GM23338 (cell line): ENCODE measurements at regions not wholly inside any gene's neighbourhood (a gene's known extent, or its start where the extent isn't known, plus 50 kb on each side); places are given as distances from the start of the nearest gene placed in this dataset.

ENCODE experiments used
- ATAC-seq: fragments of 200-7000 bp; cut with Tn5 transposase; 3 replicates; pipeline ENCODE4 v1.9.1; 2020
- DNase-seq: peaks from one replicate; pipeline ENCODE4 v3.0.0-alpha.2; 2015; ENCODE audit warnings: low spot score
- H2AFZ ChIP-seq: fragments of 200-600 bp; sonication (generic); 2 replicates; pipeline ENCODE4 v1.8.0; 2016; ENCODE audit warnings: antibody characterized with exemption, mild to moderate bottlenecking, moderate library complexity
- H3F3A ChIP-seq: fragments of 200-600 bp; sonication (generic); replicated peaks from 2 replicates; pipeline ENCODE4 v1.8.0; 2017; ENCODE audit warnings: antibody characterized with exemption, mixed run types, low read depth
- H3K27ac ChIP-seq: fragments of 200-600 bp; sonication (generic); 2 replicates; pipeline ENCODE4 v1.6.1; 2016; ENCODE audit warnings: low read depth
- H3K27me3 ChIP-seq: fragments of 200-600 bp; sonication (generic); 2 replicates; pipeline ENCODE4 v1.8.0; 2016; ENCODE audit warnings: mild to moderate bottlenecking, mixed run types, moderate library complexity; ENCODE audit not compliant: insufficient read depth
- H3K36me3 ChIP-seq: fragments of 200-600 bp; sonication (generic); 2 replicates; pipeline ENCODE4 v1.8.0; 2016; ENCODE audit warnings: mild to moderate bottlenecking; ENCODE audit not compliant: insufficient read depth
- H3K4me1 ChIP-seq: fragments of 200-600 bp; sonication (generic); 2 replicates; pipeline ENCODE4 v1.8.0; 2016; ENCODE audit warnings: mild to moderate bottlenecking, moderate library complexity; ENCODE audit not compliant: insufficient read depth
- H3K4me2 ChIP-seq: fragments of 200-600 bp; sonication (generic); 2 replicates; pipeline ENCODE4 v1.7.1; 2017; ENCODE audit warnings: mixed run types
- H3K4me3 ChIP-seq: fragments of 200-600 bp; sonication (generic); 2 replicates; pipeline ENCODE4 v1.6.1; 2016; ENCODE audit warnings: mixed run types
- H3K79me2 ChIP-seq: fragments of 200-600 bp; sonication (generic); replicated peaks from 2 replicates; pipeline ENCODE4 v1.8.0; 2017; ENCODE audit warnings: mild to moderate bottlenecking; ENCODE audit not compliant: insufficient read depth
- H3K9me2 ChIP-seq: fragments of 200-600 bp; sonication (generic); 2 replicates; pipeline ENCODE4 v1.8.0; 2017; ENCODE audit not compliant: insufficient read depth
- H4K20me1 ChIP-seq: fragments of 200-600 bp; sonication (generic); replicated peaks from 2 replicates; pipeline ENCODE4 v1.8.0; 2017; ENCODE audit warnings: mild to moderate bottlenecking; ENCODE audit not compliant: insufficient read depth
- H3K27ac Mint-ChIP-seq: 2 replicates; pipeline ENCODE4 v1.8.0; 2020; ENCODE audit warnings: inconsistent platforms, mild to moderate bottlenecking, moderate library complexity, mixed read lengths
- H3K27me3 Mint-ChIP-seq: 3 replicates; pipeline ENCODE4 v1.8.0; 2022; ENCODE audit warnings: low read depth, mild to moderate bottlenecking, moderate library complexity, mixed read lengths, inconsistent platforms; ENCODE audit not compliant: insufficient read depth, poor library complexity
- H3K36me3 Mint-ChIP-seq: 3 replicates; pipeline ENCODE4 v1.8.0; 2021; ENCODE audit warnings: low read depth, mild to moderate bottlenecking, inconsistent platforms, moderate library complexity, mixed read lengths
- H3K4me1 Mint-ChIP-seq: 3 replicates; pipeline ENCODE4 v1.8.0; 2020; ENCODE audit warnings: mild to moderate bottlenecking, inconsistent platforms, mixed read lengths
- H3K4me3 Mint-ChIP-seq: 3 replicates; pipeline ENCODE4 v1.8.0; 2021; ENCODE audit warnings: moderate library complexity, mild to moderate bottlenecking, inconsistent platforms, mixed read lengths
- H3K9me3 Mint-ChIP-seq: 3 replicates; pipeline ENCODE4 v1.8.0; 2020; ENCODE audit warnings: moderate library complexity, mild to moderate bottlenecking, inconsistent platforms, mixed read lengths
- CREB1 ChIP-seq: fragments of 250-450 bp; sonication (Bioruptor Pico); IDR thresholded peaks from 2 replicates; pipeline ENCODE4 v1.5.0; 2020; ENCODE audit warnings: low read depth, mild to moderate bottlenecking, moderate library complexity
- CTCF ChIP-seq, 2 experiments: fragments of 200-600 bp in 1 of 2; sonication (generic) in 1 of 2; conservative IDR thresholded peaks; 2 replicates each; pipeline versions ENCODE4 v1.5.1 to v1.6.1; 2016 to 2017; ENCODE audit warnings: antibody characterized with exemption in 2 of 2, low read depth in 2 of 2, mild to moderate bottlenecking in 2 of 2, moderate library complexity in 1 of 2
- ETS1 ChIP-seq: IDR thresholded peaks from 2 replicates; pipeline ENCODE4 v1.6.1; 2016; ENCODE audit warnings: antibody characterized with exemption
- EZH2 ChIP-seq: fragments of 200-600 bp; sonication (generic); IDR thresholded peaks from one replicate; pipeline ENCODE4 v1.8.0; 2017; ENCODE audit warnings: antibody characterized with exemption, mild to moderate bottlenecking, low read depth; ENCODE audit not compliant: unreplicated experiment
- EZH2phosphoT487 ChIP-seq: fragments of 200-600 bp; sonication (generic); IDR thresholded peaks from one replicate; pipeline ENCODE4 v1.8.1; 2018; ENCODE audit warnings: antibody characterized with exemption; ENCODE audit not compliant: unreplicated experiment
- JUNB ChIP-seq: IDR thresholded peaks from one replicate; pipeline ENCODE4 v1.6.1; 2016; ENCODE audit warnings: antibody characterized with exemption; ENCODE audit not compliant: unreplicated experiment
- NANOG ChIP-seq: IDR thresholded peaks from 2 replicates; pipeline ENCODE4 v1.6.1; 2016; ENCODE audit warnings: antibody characterized with exemption, borderline replicate concordance
- POLR2AphosphoS5 ChIP-seq: IDR thresholded peaks from 2 replicates; pipeline ENCODE4 v1.6.1; 2016; ENCODE audit warnings: antibody characterized with exemption, low read depth
- REST ChIP-seq: IDR thresholded peaks from one replicate; pipeline ENCODE4 v1.6.1; 2018; ENCODE audit warnings: antibody characterized with exemption; ENCODE audit not compliant: unreplicated experiment
- STAT1 ChIP-seq: IDR thresholded peaks from one replicate; pipeline ENCODE4 v1.6.1; 2016; ENCODE audit warnings: antibody characterized with exemption; ENCODE audit not compliant: unreplicated experiment
- ZNF114 ChIP-seq: fragments of 250-450 bp; sonication (Bioruptor Pico); IDR thresholded peaks from 2 replicates; pipeline ENCODE4 v1.5.0; 2020; ENCODE audit warnings: mild to moderate bottlenecking, moderate library complexity
- ZNF331 ChIP-seq: fragments of 250-450 bp; sonication (Bioruptor Pico); IDR thresholded peaks from 2 replicates; pipeline ENCODE4 v1.5.0; 2020; ENCODE audit warnings: low read depth, mild to moderate bottlenecking, moderate library complexity
- ZNF462 ChIP-seq: fragments of 250-450 bp; sonication (Bioruptor Pico); IDR thresholded peaks from 2 replicates; pipeline ENCODE4 v1.5.0; 2020; ENCODE audit warnings: mild to moderate bottlenecking, moderate library complexity

GRCh38 chr1:168640182-168640581 lies 63.8 kb downstream of the XCL1 start:
- H3K36me3 ChIP-seq, result no peaks in the 10 kb centered on the region
- H3K27ac ChIP-seq, result no peak overlapping the region
- H3F3A ChIP-seq, result no peaks in the 10 kb centered on the region
- no peaks in the 10 kb centered on the region for H3K36me3 Mint-ChIP-seq
- H3K27me3 ChIP-seq, result no peaks in the 10 kb centered on the region
- H3K4me1 Mint-ChIP-seq, result no peaks in the 10 kb centered on the region
- H3K9me3 Mint-ChIP-seq, result no peaks in the 10 kb centered on the region
- H3K4me3 ChIP-seq, result no peak overlapping the region
- H3K79me2 ChIP-seq, result no peaks in the 10 kb centered on the region
- H3K27ac Mint-ChIP-seq, result no peak overlapping the region
- H4K20me1 ChIP-seq, result no peaks in the 10 kb centered on the region
- no peak overlapping the region for H2AFZ ChIP-seq
- H3K27me3 Mint-ChIP-seq, result no peaks in the 10 kb centered on the region
- DNase-seq (no peak), ATAC-seq (no peak)
- no peaks in the 10 kb centered on the region for H3K4me1 ChIP-seq
- H3K4me3 Mint-ChIP-seq, result no peak overlapping the region
- no peak for TF ChIP-seq CTCF (conservative IDR thresholded peaks at IDR 0.05; ENCODE audit: low read depth in 2 of 2)
- TF ChIP-seq EZH2phosphoT487, result no peak
- TF ChIP-seq STAT1, result no peak
- TF ChIP-seq EZH2, result no peak
- TF ChIP-seq ETS1, result no peak
- no peak for TF ChIP-seq REST
- no peak for TF ChIP-seq CREB1 (CRISPR knock-in tag)
- TF ChIP-seq NANOG, result no peak
- no peak for TF ChIP-seq ZNF462 (CRISPR knock-in tag)
- TF ChIP-seq ZNF331 (CRISPR knock-in tag), result no peak
- TF ChIP-seq JUNB, result no peak
- TF ChIP-seq POLR2AphosphoS5, result no peak
- no peak for TF ChIP-seq ZNF114
- H3K4me2 ChIP-seq, result no peak overlapping the region
- H3K9me2 ChIP-seq, result no peaks in the 10 kb centered on the region
